Upper lobe of left lung (tissue), 4 donors: ENCODE measurements at regions not wholly inside any gene's neighbourhood (a gene's known extent, or its start where the extent isn't known, plus 50 kb on each side); places are given as distances from the start of the nearest gene placed in this dataset.

Experiments
- CTCF ChIP-seq, 6 experiments: fragments of 450-650 bp in 4 of 6; fragments of 200-600 bp in 2 of 6; sonication (generic) in 2 of 6; IDR thresholded peaks; one replicate each; pipeline ENCODE4 v1.5.1; 2016 to 2019; ENCODE audit warnings: antibody characterized with exemption in 6 of 6
- POLR2AphosphoS5 ChIP-seq, 2 donors: sonication (generic); formaldehyde crosslinking; IDR thresholded peaks; one replicate each; pipeline ENCODE4 v1.5.1; 2017; ENCODE audit warnings: antibody characterized with exemption in 2 of 2

GRCh38 chr15:95653361-95653805 lies 677.1 kb upstream of the NR2F2 start:
- no peak for TF ChIP-seq POLR2AphosphoS5 (IDR thresholded peaks at IDR 0.05)
- TF ChIP-seq CTCF (IDR thresholded peaks at IDR 0.05): no peak
